ENCODE measurements at regions not wholly inside any gene's neighbourhood (a gene's known extent, or its start where the extent isn't known, plus 50 kb on each side); places are given as distances from the start of the nearest gene placed in this dataset.

DNA sequence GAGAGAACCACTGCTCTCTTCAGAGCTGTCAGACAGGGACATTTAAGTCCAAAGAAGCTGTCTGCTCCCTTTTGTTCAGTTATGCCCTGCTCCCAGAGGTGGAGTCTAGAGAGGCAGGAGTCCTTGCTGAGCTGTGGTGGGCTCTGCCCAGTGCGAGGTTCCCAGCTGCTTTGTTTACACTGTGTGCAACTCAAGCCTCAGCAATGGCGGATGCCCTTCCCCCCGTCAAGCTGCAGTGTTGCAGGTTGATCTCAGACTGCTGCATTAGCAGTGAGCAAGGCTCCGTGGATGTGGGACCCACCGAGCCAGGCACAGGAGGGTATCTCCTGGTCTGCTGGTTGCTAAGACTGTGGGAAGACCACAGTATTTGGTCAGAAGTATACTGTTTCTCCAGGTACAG lies 438.9 kb downstream of the ARL4A start:
- TF ChIP-seq REST (IDR thresholded peaks at IDR 0.05; ENCODE audit: insufficient read depth in 1 of 2, low read depth in 2 of 2, low read length in 2 of 2) (no peak), TAF1 (IDR thresholded peaks at IDR 0.05; ENCODE audit: borderline replicate concordance, insufficient read depth, low read length) (no peak), POLR2AphosphoS5 (IDR thresholded peaks at IDR 0.05; ENCODE audit: low read depth, low read length) (no peak), SIN3A (IDR thresholded peaks at IDR 0.05; ENCODE audit: borderline replicate concordance, insufficient read depth, low read length) (no peak), FOXP2 (optimal IDR thresholded peaks at IDR 0.05; ENCODE audit: borderline replicate concordance, extremely low read depth, extremely low read length, insufficient read depth) (no peak)
